RPMI8226 (cell line): ENCODE measurements at regions not wholly inside any gene's neighbourhood (a gene's known extent, or its start where the extent isn't known, plus 50 kb on each side); places are given as distances from the start of the nearest gene placed in this dataset.
"Not testable (repeated sequence)": the region's sequence is repeated elsewhere in the genome, so short reads cannot be mapped to it uniquely, and the experiment has no call there.

Experiments used
- DNase-seq: peaks from one replicate; pipeline ENCODE4 v3.0.0-alpha.2; 2015

- DNase-seq: not testable (repeated sequence)
These were observed 180.9 kb downstream of the CEP170 start for GRCh38 chr1:243074224-243074623.

DNA sequence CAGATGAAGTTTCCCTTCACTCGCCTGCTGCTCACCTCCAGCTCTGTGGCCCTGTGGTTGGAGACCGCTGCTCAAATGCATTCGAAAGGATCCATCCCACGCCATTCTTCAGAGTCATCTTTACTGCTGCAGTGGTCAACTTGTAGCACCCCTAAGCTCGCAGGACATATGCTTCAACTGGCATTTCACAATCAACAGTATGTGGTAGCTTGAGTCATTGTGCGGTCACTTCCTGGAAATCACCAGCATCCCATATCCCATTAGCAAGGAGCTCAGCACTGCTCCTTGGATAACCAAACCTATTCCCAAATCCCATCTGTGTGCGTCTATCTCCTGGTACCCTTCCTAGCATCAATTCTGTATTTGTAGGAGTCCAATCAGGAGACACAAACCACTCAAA, 188.0 kb downstream of the CEP170 start:
- DNase-seq: not testable (repeated sequence)

DNA sequence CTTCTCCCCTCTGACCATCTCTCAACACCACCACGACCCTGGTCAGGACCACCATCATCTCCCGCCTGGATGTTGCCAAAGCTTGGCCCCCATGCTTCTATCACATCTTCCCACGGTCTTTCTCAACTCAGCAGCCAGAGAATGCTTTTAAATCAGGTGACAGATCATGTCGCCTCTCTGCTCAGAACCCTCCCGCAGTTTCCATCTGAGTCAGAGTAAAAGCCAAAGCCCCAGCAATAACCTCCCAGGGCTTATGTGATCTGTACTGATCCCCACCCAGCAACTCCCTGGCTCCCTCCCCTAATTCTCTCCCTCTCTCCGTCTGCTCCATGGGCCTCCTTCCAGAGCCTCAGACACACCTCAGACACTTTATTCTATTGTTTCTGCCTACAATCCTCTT, 193.1 kb downstream of the CEP170 start:
- not testable (repeated sequence) for DNase-seq

- DNase-seq: not testable (repeated sequence)
These were observed 199.6 kb downstream of the CEP170 start for GRCh38 chr1:243055510-243055909.

DNA sequence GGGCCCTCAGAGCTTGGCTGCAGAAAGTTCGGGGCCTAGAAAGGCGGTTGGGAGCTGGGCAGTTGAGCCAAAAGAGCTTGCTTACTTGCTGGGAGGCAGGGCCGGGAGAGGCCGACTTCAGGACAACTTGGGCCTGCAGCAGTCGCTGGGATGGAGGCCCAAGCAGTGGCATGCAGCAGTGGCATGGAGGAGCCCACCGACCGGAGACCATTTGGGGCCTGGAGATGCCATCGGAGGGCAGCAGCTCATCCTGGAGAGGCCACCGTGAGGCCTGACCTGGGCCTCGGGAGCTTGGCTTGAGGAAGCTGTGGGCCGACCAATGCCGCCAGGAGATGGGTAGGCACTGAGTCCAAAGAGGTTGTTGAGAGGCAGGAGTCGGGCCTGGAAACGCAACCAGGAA, 200.0 kb downstream of the CEP170 start:
- DNase-seq: not testable (repeated sequence)

GRCh38 chr1:243054681-243055080, 200.4 kb downstream of the CEP170 start:
- not testable (repeated sequence) for DNase-seq

DNA sequence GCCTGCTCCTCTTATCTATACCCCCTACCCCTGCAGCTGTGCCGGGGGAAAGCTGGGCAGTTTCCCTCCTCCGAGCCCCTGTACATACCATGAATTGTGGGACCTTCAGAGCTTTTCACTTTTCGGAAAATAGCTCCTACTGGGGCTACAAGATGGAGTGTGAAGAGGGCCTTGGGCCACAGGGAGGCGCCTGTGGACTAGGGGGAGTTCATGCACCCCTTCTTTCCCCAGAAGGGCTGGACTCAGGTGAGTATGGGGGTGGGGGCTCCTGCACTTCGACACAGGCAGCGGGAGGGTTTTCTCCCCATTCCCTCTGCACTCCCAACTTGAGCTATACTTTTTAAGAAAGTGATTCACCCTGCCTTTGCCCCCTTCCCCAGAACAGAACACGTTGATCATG, 202.0 kb downstream of the CEP170 start:
- DNase-seq: not testable (repeated sequence)

DNA sequence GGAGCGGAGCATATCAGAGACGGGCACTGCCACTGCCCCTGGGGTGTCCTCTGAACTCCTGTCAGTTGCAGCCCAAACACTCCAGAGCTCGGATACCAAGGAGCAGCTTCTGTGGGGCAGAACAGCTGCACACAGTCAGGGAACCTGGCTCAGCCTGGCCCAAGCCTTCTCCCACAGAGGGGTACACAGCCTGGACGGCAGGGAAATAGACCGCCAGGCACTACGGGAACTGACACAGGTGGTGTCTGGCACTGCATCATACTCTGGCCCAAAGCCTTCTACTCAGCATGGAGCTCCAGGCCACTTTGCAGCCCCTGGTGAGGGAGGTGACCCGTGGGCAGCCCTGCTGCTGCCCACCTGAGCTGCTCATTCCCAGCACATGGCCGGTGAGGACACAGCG, 204.5 kb downstream of the CEP170 start:
- DNase-seq: not testable (repeated sequence)

GRCh38 chr1:243049716-243050115, 205.4 kb downstream of the CEP170 start:
- not testable (repeated sequence) for DNase-seq

GRCh38 chr1:243021365-243021764, 233.7 kb downstream of the CEP170 start:
- DNase-seq: not testable (repeated sequence)

GRCh38 chr1:243019030-243019635, 235.9 kb downstream of the CEP170 start:
- not testable (repeated sequence) for DNase-seq

- DNase-seq: not testable (repeated sequence)
These were observed 244.4 kb downstream of the CEP170 start for GRCh38 chr1:243010719-243011118.

DNA sequence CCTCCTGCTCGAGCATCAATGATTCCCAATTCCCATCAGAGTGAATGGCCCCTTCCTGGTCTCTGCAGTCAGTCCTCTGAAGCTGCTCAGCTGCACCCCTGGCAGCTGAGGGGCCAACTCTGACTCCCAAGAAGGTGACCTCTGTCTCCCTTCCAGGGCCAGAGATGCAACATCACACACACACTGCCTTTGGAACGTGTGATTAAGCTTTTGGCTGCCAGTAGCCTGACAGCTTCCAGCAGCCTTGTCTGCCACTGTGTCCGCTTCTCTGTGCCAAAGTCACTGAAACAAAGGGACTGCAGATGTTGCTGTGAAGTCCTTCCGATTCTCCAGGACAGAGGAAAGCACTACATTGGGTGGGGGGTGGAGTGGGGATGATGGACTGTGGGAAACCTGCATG, 254.1 kb downstream of the CEP170 start:
- not testable (repeated sequence) for DNase-seq

DNA sequence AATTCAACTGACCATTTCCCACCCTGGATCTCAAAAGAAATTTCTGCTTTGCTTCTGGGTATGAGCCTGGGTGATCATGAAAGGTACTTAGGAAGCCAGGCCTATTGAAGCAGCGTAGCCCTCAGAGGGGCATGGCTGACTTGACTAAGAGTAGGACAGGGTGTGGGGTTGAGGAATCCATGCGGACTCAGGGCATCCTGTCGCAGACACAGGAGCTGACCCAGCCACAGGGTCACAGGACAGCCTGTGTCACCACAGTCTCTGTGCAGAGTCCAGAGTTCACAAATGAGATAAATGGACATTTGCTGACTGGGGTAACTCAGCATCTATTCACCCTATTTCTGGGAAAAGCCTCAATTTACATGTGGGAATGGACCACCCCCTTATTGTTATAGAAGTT, 262.3 kb downstream of the CEP170 start:
- not testable (repeated sequence) for DNase-seq

DNA sequence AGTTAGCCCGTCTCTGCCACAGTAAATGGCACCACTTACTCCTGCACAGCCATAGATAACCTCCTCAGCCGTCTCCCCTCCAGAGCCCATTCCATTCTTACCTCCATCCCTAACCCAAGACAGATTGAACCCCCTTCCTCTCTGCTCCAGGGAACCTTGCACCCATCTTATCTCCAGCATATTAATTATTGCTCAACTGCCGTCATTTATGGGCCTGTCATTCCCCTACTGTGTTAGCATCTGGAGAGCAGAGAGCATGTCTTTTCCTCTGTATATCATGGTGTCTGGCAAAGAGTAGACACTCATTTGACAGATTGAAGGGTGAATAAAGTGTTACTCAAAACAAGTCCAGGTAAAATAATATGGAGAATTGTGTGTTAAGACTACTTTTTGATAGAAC, 270.0 kb downstream of the CEP170 start:
- not testable (repeated sequence) for DNase-seq

DNA sequence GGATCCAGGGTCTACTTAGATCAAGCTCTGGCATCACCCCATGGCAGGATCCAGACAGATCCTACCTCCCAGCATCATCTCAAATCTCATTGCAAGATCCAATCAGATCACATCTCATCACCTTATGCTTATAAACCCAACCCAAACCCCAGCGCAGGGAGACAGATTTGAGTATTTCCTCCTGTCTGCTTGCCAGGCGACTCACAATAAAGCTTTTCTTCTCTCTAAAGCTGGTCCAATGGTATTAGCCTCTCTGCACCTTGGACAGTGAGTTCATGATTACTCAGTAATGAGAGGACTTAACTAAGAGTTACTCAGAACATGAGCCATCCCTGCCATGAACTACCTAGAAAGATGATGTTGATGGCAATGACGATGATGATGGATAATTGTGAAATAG, 281.7 kb downstream of the CEP170 start:
- DNase-seq: not testable (repeated sequence)

DNA sequence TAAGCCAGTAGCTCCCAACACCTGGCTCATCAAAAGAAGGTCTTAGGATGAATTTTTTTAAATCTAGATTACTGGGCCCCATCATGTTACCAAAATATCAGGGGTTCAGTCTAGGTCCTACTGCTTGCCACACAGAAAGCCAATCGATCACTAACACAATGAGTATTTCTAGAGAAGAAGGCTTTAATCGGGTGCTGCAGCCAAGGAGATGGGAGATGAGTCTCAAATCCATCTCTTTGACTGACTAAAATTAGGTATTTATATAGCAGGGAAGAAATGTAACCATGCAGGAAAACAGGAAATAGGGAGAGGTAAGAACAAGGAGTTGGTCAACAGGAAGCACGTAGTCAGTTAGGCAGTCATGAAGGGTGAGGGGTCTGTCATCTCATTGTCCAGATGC, 288.2 kb downstream of the CEP170 start:
- no peak for DNase-seq

GRCh38 chr1:242959397-242959796, 295.7 kb downstream of the CEP170 start:
- not testable (repeated sequence) for DNase-seq

DNA sequence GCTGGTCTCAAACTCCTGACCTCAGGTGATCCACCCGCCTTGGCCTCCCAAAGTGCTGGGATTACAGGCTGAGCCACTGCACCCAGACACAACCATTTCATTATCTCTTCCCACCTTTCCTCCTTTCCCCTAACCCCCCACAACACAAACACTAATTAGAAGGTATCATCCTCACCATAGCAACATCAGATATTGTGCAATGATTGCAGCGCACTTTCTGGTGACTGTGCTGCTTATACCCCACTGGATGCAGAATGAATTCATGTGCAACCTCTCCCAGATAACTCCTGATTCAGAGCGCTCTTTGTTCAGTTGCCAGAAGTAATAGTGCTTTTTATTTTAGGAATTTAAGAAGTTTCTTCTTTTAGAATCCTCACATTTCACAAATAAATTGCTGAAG, 300.1 kb downstream of the CEP170 start:
- not testable (repeated sequence) for DNase-seq

DNA sequence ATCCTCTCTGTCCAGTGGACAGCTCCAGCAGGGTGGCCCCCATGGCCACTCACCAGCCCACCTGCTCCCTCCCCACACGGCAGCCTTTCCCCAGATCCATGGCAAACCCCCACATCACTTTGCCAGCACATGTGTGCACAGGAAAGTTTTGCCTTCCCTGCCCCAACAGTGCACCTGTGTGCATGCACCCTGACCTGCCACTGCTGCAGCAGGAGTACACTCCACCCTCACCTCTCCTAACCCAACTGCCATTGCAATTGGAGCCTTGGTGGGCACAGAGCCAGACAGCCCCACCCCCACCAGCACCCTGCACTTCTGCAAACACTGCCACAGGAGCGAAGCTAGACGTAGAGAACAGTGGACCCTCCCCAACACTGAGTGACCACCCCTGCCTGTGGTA, 308.9 kb downstream of the CEP170 start:
- DNase-seq: no peak

- peak; percentile 40 for DNase-seq
These were observed 318.4 kb downstream of the CEP170 start for GRCh38 chr1:242936725-242937124.

DNA sequence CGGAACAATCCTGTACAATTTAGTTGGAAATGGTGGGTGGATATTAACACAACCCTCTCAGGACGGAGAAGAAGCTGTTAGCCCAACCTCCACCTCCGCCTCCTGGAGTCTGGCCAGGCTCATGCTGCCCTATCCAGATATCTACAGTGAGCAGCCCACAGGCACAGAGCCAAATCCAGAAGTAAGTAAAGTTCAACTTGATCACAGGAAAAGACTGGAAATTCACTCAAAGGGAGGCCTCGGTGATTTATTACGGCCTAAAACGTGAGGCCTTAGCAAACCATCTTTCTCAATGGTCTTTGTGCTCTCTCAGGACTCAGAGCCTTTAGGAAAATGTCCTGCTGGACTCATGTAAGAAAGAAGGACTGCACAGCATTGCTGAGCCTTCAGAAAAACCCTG, 330.4 kb downstream of the CEP170 start:
- DNase-seq: not testable (repeated sequence)

- not testable (repeated sequence) for DNase-seq
These were observed 331.5 kb downstream of the CEP170 start for GRCh38 chr1:242923603-242924002.

- DNase-seq: not testable (repeated sequence)
These were observed 340.4 kb downstream of the CEP170 start for GRCh38 chr1:242914729-242915128.

DNA sequence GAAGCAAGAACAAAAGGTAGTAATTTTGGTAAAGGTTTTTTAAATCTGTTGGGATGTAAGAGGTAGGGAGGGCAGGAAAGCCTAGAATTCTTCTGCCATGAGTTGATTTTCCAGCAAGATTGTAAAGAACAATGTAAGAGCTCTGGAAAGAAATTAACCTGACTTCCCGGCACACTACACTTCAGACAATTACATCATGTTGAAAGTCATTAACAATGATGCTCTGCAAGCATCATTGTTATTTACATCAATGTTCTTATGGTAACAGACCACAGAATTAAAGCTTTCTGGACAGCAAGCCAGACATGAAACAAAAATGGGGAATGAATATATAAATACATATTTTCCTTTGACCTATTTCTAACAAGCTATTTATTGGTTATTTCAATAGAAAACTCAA, 342.2 kb downstream of the CEP170 start:
- DNase-seq: not testable (repeated sequence)
